ENCODE measurements at regions not wholly inside any gene's neighbourhood (a gene's known extent, or its start where the extent isn't known, plus 50 kb on each side); places are given as distances from the start of the nearest gene placed in this dataset.

GRCh38 chr21:22584308-22584707 lies 1586.1 kb downstream of the NCAM2 start:
- DNase-seq, result no peak

- DNase-seq, result peak in 1 of 2 experiments; percentile 19
Observed at GRCh38 chr21:22585558-22585957, 1587.3 kb downstream of the NCAM2 start.

GRCh38 chr21:22597660-22598255 lies 1599.5 kb downstream of the NCAM2 start:
- DNase-seq, result no peak

GRCh38 chr21:22609802-22610201 lies 1611.6 kb downstream of the NCAM2 start:
- no peak for DNase-seq

GRCh38 chr21:22627911-22628310 lies 1629.7 kb downstream of the NCAM2 start:
- DNase-seq, result no peak

GRCh38 chr21:22630953-22631465 lies 1632.8 kb downstream of the NCAM2 start:
- no peak for DNase-seq

- DNase-seq, result no peak
Observed at GRCh38 chr21:22632176-22632575, 1634.0 kb downstream of the NCAM2 start.

GRCh38 chr21:22649246-22649645 lies 1651.0 kb downstream of the NCAM2 start:
- no peak for DNase-seq

- DNase-seq, result no peak
Observed at GRCh38 chr21:22650226-22650625, 1652.0 kb downstream of the NCAM2 start.

- no peak for DNase-seq
Observed at GRCh38 chr21:22657781-22658180, 1659.6 kb downstream of the NCAM2 start.

- no peak for DNase-seq
Observed at GRCh38 chr21:22670148-22670547, 1671.9 kb downstream of the NCAM2 start.

- DNase-seq, result no peak
Observed at GRCh38 chr21:22679207-22679606, 1681.0 kb downstream of the NCAM2 start.

GRCh38 chr21:22691658-22692057 lies 1693.4 kb downstream of the NCAM2 start:
- no peak for DNase-seq

GRCh38 chr21:22703521-22703920 lies 1705.3 kb downstream of the NCAM2 start:
- peak in 1 of 2 experiments; percentile 13 for DNase-seq

- DNase-seq, result peak; percentile 85 to 87
Observed at GRCh38 chr21:22710721-22711120, 1712.5 kb downstream of the NCAM2 start.

GRCh38 chr21:22711636-22712035 lies 1713.4 kb downstream of the NCAM2 start:
- DNase-seq, result peak; percentile 45 to 59

- no peak for DNase-seq
Observed at GRCh38 chr21:22725436-22725835, 1727.2 kb downstream of the NCAM2 start.

GRCh38 chr21:22728091-22728490 lies 1729.9 kb downstream of the NCAM2 start:
- peak in 1 of 2 experiments; percentile 3 for DNase-seq

- no peak for DNase-seq
Observed at GRCh38 chr21:22743085-22743484, 1744.9 kb downstream of the NCAM2 start.

- no peak for DNase-seq
Observed at GRCh38 chr21:22754746-22755145, 1756.5 kb downstream of the NCAM2 start.

GRCh38 chr21:22758478-22758877 lies 1760.3 kb downstream of the NCAM2 start:
- no peak for DNase-seq

- DNase-seq, result no peak
Observed at GRCh38 chr21:22762463-22762862, 1764.3 kb downstream of the NCAM2 start.

GRCh38 chr21:22763442-22763841 lies 1765.2 kb downstream of the NCAM2 start:
- no peak for DNase-seq

- DNase-seq, result no peak
Observed at GRCh38 chr21:22764222-22764621, 1766.0 kb downstream of the NCAM2 start.

GRCh38 chr21:22791376-22791775 lies 1793.2 kb downstream of the NCAM2 start:
- DNase-seq, result no peak
